ENCODE measurements at regions not wholly inside any gene's neighbourhood (a gene's known extent, or its start where the extent isn't known, plus 50 kb on each side); places are given as distances from the start of the nearest gene placed in this dataset.

GRCh38 chr5:171668097-171668412 is 117.6 kb upstream of the SMIM23 start:
- Histone ChIP-seq H3K27me3 (no peaks in the 10 kb centered on the region), H4K20me1 (no peaks in the 10 kb centered on the region), H3K4me3 (no peak overlapping the region), H3K36me3 (no peaks in the 10 kb centered on the region), H3K4me2 (no peak overlapping the region), H3K9me3 (no peaks in the 10 kb centered on the region; the same call in 1 of the 2 replicates), H3K4me1 (no peaks in the 10 kb centered on the region), H3K27ac (no peak overlapping the region), H3K9ac (no peak overlapping the region)
- TF ChIP-seq Cebpa-rat (IDR thresholded peaks at IDR 0.05): no peak

- Histone ChIP-seq H3K9me3 (peaks cover 9% of the 10 kb centered on the region), H3K36me3 (no peaks in the 10 kb centered on the region), H3K4me2 (no peak overlapping the region), H3K4me3 (no peak overlapping the region), H3K27ac (no peak overlapping the region), H4K20me1 (no peaks in the 10 kb centered on the region), H3K27me3 (no peaks in the 10 kb centered on the region), H3K9ac (no peak overlapping the region), H3K4me1 (no peaks in the 10 kb centered on the region)
- no peak for TF ChIP-seq Cebpa-rat (IDR thresholded peaks at IDR 0.05)
Measured at GRCh38 chr5:171669571-171669970, 116.0 kb upstream of the SMIM23 start.

- Histone ChIP-seq H3K9ac (no peak overlapping the region), H4K20me1 (no peaks in the 10 kb centered on the region), H3K4me3 (no peak overlapping the region), H3K4me1 (no peaks in the 10 kb centered on the region), H3K36me3 (no peaks in the 10 kb centered on the region), H3K4me2 (no peak overlapping the region), H3K9me3 (peaks cover 9% of the 10 kb centered on the region), H3K27me3 (no peaks in the 10 kb centered on the region), H3K27ac (no peak overlapping the region)
- no peak for TF ChIP-seq Cebpa-rat (IDR thresholded peaks at IDR 0.05)
Measured at GRCh38 chr5:171672556-171672955, 113.1 kb upstream of the SMIM23 start.

- no peak overlapping the region for H3K4me3 ChIP-seq
- no peak overlapping the region for H3K27ac ChIP-seq
- no peak overlapping the region for H3K4me2 ChIP-seq
- H3K27me3 ChIP-seq: no peaks in the 10 kb centered on the region
- no peaks in the 10 kb centered on the region for H3K36me3 ChIP-seq
- no peaks in the 10 kb centered on the region for H4K20me1 ChIP-seq
- no peak overlapping the region for H3K9ac ChIP-seq
- no peaks in the 10 kb centered on the region for H3K4me1 ChIP-seq
- no peak for TF ChIP-seq Cebpa-rat (IDR thresholded peaks at IDR 0.05)
- peaks cover 9% of the 10 kb centered on the region for H3K9me3 ChIP-seq
Measured at GRCh38 chr5:171673328-171673727, 112.3 kb upstream of the SMIM23 start.

GRCh38 chr5:171673840-171674239 is 111.8 kb upstream of the SMIM23 start:
- H3K4me1 ChIP-seq: no peaks in the 10 kb centered on the region
- no peaks in the 10 kb centered on the region for H3K36me3 ChIP-seq
- H3K27me3 ChIP-seq: no peaks in the 10 kb centered on the region
- H3K27ac ChIP-seq: no peak overlapping the region
- H3K9me3 ChIP-seq: peaks cover 9% of the 10 kb centered on the region
- H3K4me3 ChIP-seq: no peak overlapping the region
- H3K4me2 ChIP-seq: no peak overlapping the region
- H3K9ac ChIP-seq: no peak overlapping the region
- no peak for TF ChIP-seq Cebpa-rat (IDR thresholded peaks at IDR 0.05)
- no peaks in the 10 kb centered on the region for H4K20me1 ChIP-seq

GRCh38 chr5:171675511-171675910 is 110.1 kb upstream of the SMIM23 start:
- H3K36me3 ChIP-seq: no peaks in the 10 kb centered on the region
- H3K4me3 ChIP-seq: no peak overlapping the region
- H3K4me2 ChIP-seq: no peak overlapping the region
- H3K27me3 ChIP-seq: no peaks in the 10 kb centered on the region
- no peak for TF ChIP-seq Cebpa-rat (IDR thresholded peaks at IDR 0.05)
- H3K27ac ChIP-seq: no peak overlapping the region
- H3K4me1 ChIP-seq: no peaks in the 10 kb centered on the region
- no peaks in the 10 kb centered on the region for H4K20me1 ChIP-seq
- no peak overlapping the region for H3K9ac ChIP-seq
- H3K9me3 ChIP-seq: peaks cover 9% of the 10 kb centered on the region

- H3K27ac ChIP-seq: no peak overlapping the region
- no peaks in the 10 kb centered on the region for H3K27me3 ChIP-seq
- H4K20me1 ChIP-seq: no peaks in the 10 kb centered on the region
- H3K4me2 ChIP-seq: no peak overlapping the region
- H3K4me3 ChIP-seq: no peak overlapping the region
- H3K9me3 ChIP-seq: peaks cover 9% of the 10 kb centered on the region
- no peaks in the 10 kb centered on the region for H3K4me1 ChIP-seq
- TF ChIP-seq Cebpa-rat (IDR thresholded peaks at IDR 0.05): no peak
- H3K9ac ChIP-seq: no peak overlapping the region
- H3K36me3 ChIP-seq: no peaks in the 10 kb centered on the region
Measured at GRCh38 chr5:171676286-171676944, 109.2 kb upstream of the SMIM23 start.

- Histone ChIP-seq H3K9me3 (peaks cover 9% of the 10 kb centered on the region), H3K36me3 (no peaks in the 10 kb centered on the region), H3K27me3 (no peaks in the 10 kb centered on the region; the same call in 1 of the 2 replicates), H3K4me2 (no peak overlapping the region), H3K9ac (no peak overlapping the region), H3K27ac (no peak overlapping the region), H4K20me1 (no peaks in the 10 kb centered on the region), H3K4me1 (no peaks in the 10 kb centered on the region), H3K4me3 (no peak overlapping the region)
- TF ChIP-seq Cebpa-rat (IDR thresholded peaks at IDR 0.05): no peak
Measured at GRCh38 chr5:171678646-171679045, 107.0 kb upstream of the SMIM23 start.

GRCh38 chr5:171680485-171680884 is 105.1 kb upstream of the SMIM23 start:
- Histone ChIP-seq H3K4me3 (no peak overlapping the region), H3K9me3 (no peaks in the 10 kb centered on the region), H3K27ac (no peak overlapping the region), H3K4me2 (no peak overlapping the region), H3K4me1 (no peaks in the 10 kb centered on the region), H3K9ac (no peak overlapping the region), H3K27me3 (no peaks in the 10 kb centered on the region; the same call in 1 of the 2 replicates), H3K36me3 (no peaks in the 10 kb centered on the region), H4K20me1 (no peaks in the 10 kb centered on the region)
- no peak for TF ChIP-seq Cebpa-rat (IDR thresholded peaks at IDR 0.05)

- Histone ChIP-seq H3K27me3 (no peaks in the 10 kb centered on the region; the same call in 1 of the 2 replicates), H3K4me1 (no peaks in the 10 kb centered on the region), H3K4me2 (no peak overlapping the region), H3K36me3 (no peaks in the 10 kb centered on the region), H3K9me3 (no peaks in the 10 kb centered on the region), H4K20me1 (no peaks in the 10 kb centered on the region), H3K4me3 (no peak overlapping the region), H3K9ac (no peak overlapping the region), H3K27ac (no peak overlapping the region)
- TF ChIP-seq Cebpa-rat (IDR thresholded peaks at IDR 0.05): no peak
Measured at GRCh38 chr5:171681061-171681460, 104.6 kb upstream of the SMIM23 start.

- Histone ChIP-seq H3K27me3 (no peaks in the 10 kb centered on the region; the same call in 1 of the 2 replicates), H3K4me3 (no peak overlapping the region)
- no peak for TF ChIP-seq Cebpa-rat (IDR thresholded peaks at IDR 0.05)
Measured at GRCh38 chr5:171681677-171682076, 103.9 kb upstream of the SMIM23 start.

More at GRCh38 chr5:171681677-171682076, 103.9 kb upstream of the SMIM23 start:
- no peaks in the 10 kb centered on the region for H3K9me3 ChIP-seq
- H3K4me2 ChIP-seq: no peak overlapping the region
- no peak overlapping the region for H3K27ac ChIP-seq
- no peaks in the 10 kb centered on the region for H4K20me1 ChIP-seq
- no peaks in the 10 kb centered on the region for H3K36me3 ChIP-seq
- no peaks in the 10 kb centered on the region for H3K4me1 ChIP-seq
- no peak overlapping the region for H3K9ac ChIP-seq
